ENCODE measurements at regions not wholly inside any gene's neighbourhood (a gene's known extent, or its start where the extent isn't known, plus 50 kb on each side); places are given as distances from the start of the nearest gene placed in this dataset.

- TF ChIP-seq CTCF (IDR thresholded peaks at IDR 0.05) (no peak), POLR2AphosphoS5 (IDR thresholded peaks at IDR 0.05) (no peak), POLR2A (IDR thresholded peaks at IDR 0.05) (no peak)
Measured at GRCh38 chr2:215571689-215572088, 135.8 kb upstream of the FN1 start.
